Pancreas (tissue), 10 donors: ENCODE measurements at regions not wholly inside any gene's neighbourhood (a gene's known extent, or its start where the extent isn't known, plus 50 kb on each side); places are given as distances from the start of the nearest gene placed in this dataset.

Experiments
- ATAC-seq, 4 donors: fragments of 200-7000 bp; cut with Tn5 transposase; one replicate each; pipeline versions ENCODE4 v1.8.0 to v1.9.1; 2020; ENCODE audit warnings: mild to moderate bottlenecking in 4 of 4, moderate library complexity in 4 of 4
- DNase-seq, 6 donors: peaks; one replicate each; pipeline ENCODE4 v3.0.0-alpha.2; 2020
- FAIRE-seq: peaks from 2 replicates; lab custom pipeline; 2012; peaks lifted over from hg19 to GRCh38; lab: Jason Lieb, UNC
- H3K27ac ChIP-seq, 4 donors: fragments of 200-600 bp; sonication (generic); 1 replicate in 3 of 4; 2 replicates in 1 of 4; pipeline versions ENCODE4 v1.5.0 to v1.8.0; 2020
- H3K27me3 ChIP-seq, 4 donors: fragments of 200-600 bp; one replicate each; pipeline ENCODE4 v1.8.0; 2021
- H3K36me3 ChIP-seq, 3 donors: fragments of 200-600 bp; sonication (generic) in 1 of 3; one replicate each; pipeline versions ENCODE4 v1.5.0 to v1.8.0; 2020 to 2021
- H3K4me1 ChIP-seq, 3 donors: fragments of 200-600 bp; one replicate each; pipeline ENCODE4 v1.8.0; 2021
- H3K4me3 ChIP-seq, 4 donors: fragments of 200-600 bp; sonication (generic) in 2 of 4; one replicate each; pipeline versions ENCODE4 v1.5.0 to v1.8.0; 2020 to 2021
- H3K9me3 ChIP-seq, 4 donors: fragments of 200-600 bp; one replicate each; pipeline ENCODE4 v1.8.0; 2021
- CTCF ChIP-seq, 4 donors: fragments of 200-600 bp; sonication (generic) in 3 of 4; IDR thresholded peaks; one replicate each; pipeline versions ENCODE4 v1.5.0 to v1.8.0; 2021; ENCODE audit warnings: antibody characterized with exemption in 4 of 4
- WGBS, 2 donors: extraction: QIAGEN DNeasy Blood & Tissue Kit; methylation state at CpG; one replicate each; pipeline ENCODE4 v1.1.7; 2013; 5-methylcytosine and 5-hydroxymethylcytosine counted together
- intact Hi-C, 3 donors: fragments of 100-400 bp; cut with DNase I; formaldehyde crosslinking; loops; one replicate each; pipeline versions ENCODE4 v1.11.1 to v1.14.2; 2022
- donor health status: healthy with polysubstance abuse.
- donor health status: DM: no; HTN: no; CAD: no; lungs with moderate emphysema.
- donor health status: DM: no; HTN: no; CAD: no.
- donor health status: control.
- donor health status: control.
- donor health status: Bipolar disorder and iron deficiency.
- donor health status: DM: yes; HTN: yes; CAD: no.
- donor health status: DM: no; HTN: no; CAD: no.
- donor health status: DM: no; HTN: no; CAD: no.
- donor health status: DM: yes; HTN: yes; CAD: no.

DNA sequence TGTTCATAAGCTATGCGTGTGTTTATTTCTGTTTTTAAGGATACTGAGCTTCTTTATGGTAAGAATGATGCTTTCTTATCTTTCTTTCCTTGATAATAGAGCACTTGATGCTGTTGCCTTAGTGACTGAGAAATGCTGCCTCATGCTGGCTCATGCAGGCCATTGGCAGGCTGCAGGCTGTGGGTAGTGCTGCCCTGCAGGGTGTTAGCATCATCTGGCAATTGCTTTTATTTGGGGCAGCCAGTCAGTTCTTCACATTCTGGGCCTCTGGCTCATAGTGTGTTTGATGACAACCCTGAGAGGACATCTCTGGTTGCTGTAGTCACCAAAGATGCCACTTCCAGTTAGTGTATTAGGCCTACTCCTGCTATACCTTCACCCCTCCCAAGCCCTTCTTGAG lies 66.2 kb upstream of the ONECUT1 start:
- H3K27ac ChIP-seq: no peak overlapping the region
- FAIRE-seq (no peak), ATAC-seq (no peak), DNase-seq (no peak)
- no peak for TF ChIP-seq CTCF (IDR thresholded peaks at IDR 0.05)
- intact Hi-C loops: no loop called here
- WGBS, 2 donors: 92% methylated on average over 1 of the region's 1 CpG
- no peak overlapping the region for H3K4me3 ChIP-seq
- no peaks in the 10 kb centered on the region for H3K27me3 ChIP-seq
- no peaks in the 10 kb centered on the region for H3K36me3 ChIP-seq
- H3K4me1 ChIP-seq: no peaks in the 10 kb centered on the region
- H3K9me3 ChIP-seq: no peaks in the 10 kb centered on the region

GRCh38 chr15:52855157-52855556 lies 65.0 kb upstream of the ONECUT1 start:
- H3K4me1 ChIP-seq: no peaks in the 10 kb centered on the region
- WGBS, 2 donors: 70 to 74% methylated on average over 3 of the region's 3 CpGs
- H3K27me3 ChIP-seq: no peaks in the 10 kb centered on the region
- intact Hi-C loops: no loop called here
- H3K27ac ChIP-seq: no peak overlapping the region
- no peak for TF ChIP-seq CTCF (IDR thresholded peaks at IDR 0.05)
- no peaks in the 10 kb centered on the region for H3K9me3 ChIP-seq
- ATAC-seq: no peak
- DNase-seq: no peak
- H3K36me3 ChIP-seq: no peaks in the 10 kb centered on the region
- FAIRE-seq: no peak
- H3K4me3 ChIP-seq: no peak overlapping the region

- 91 to 96% methylated on average over 5 of the region's 5 CpGs for WGBS, 2 donors
- FAIRE-seq: no peak
- no peaks in the 10 kb centered on the region for H3K9me3 ChIP-seq
- H3K27me3 ChIP-seq: no peaks in the 10 kb centered on the region
- no peak for DNase-seq
- H3K4me3 ChIP-seq: no peak overlapping the region
- intact Hi-C loops: no loop called here
- TF ChIP-seq CTCF (IDR thresholded peaks at IDR 0.05): no peak
- H3K36me3 ChIP-seq: no peaks in the 10 kb centered on the region
- no peak for ATAC-seq
- H3K27ac ChIP-seq: no peak overlapping the region
- H3K4me1 ChIP-seq: no peaks in the 10 kb centered on the region
Observed at GRCh38 chr15:52844823-52845222, 54.7 kb upstream of the ONECUT1 start.
